GM12892 (cell line): ENCODE measurements at regions not wholly inside any gene's neighbourhood (a gene's known extent, or its start where the extent isn't known, plus 50 kb on each side); places are given as distances from the start of the nearest gene placed in this dataset.
"Not testable (repeated sequence)": the region's sequence is repeated elsewhere in the genome, so short reads cannot be mapped to it uniquely, and the experiment has no call there.

ENCODE experiments used
- DNase-seq: peaks from one replicate; pipeline ENCODE4 v3.0.0; 2011; ENCODE audit not compliant: insufficient read length
- FAIRE-seq: peaks from 2 replicates; lab custom pipeline; 2011; peaks lifted over from hg19 to GRCh38; lab: Jason Lieb, UNC
- POLR2A ChIP-seq: IDR thresholded peaks from 2 replicates; pipeline ENCODE4 v1.6.1; 2011; ENCODE audit warnings: low read depth, low read length, control low read depth
- POLR2AphosphoS5 ChIP-seq: IDR thresholded peaks from 2 replicates; pipeline ENCODE4 v1.6.1; 2011; ENCODE audit warnings: low read depth, low read length, control low read depth
- TAF1 ChIP-seq: IDR thresholded peaks from 2 replicates; pipeline ENCODE4 v1.6.1; 2011; ENCODE audit warnings: low read depth, mild to moderate bottlenecking, control low read depth, low read length, borderline replicate concordance

DNA sequence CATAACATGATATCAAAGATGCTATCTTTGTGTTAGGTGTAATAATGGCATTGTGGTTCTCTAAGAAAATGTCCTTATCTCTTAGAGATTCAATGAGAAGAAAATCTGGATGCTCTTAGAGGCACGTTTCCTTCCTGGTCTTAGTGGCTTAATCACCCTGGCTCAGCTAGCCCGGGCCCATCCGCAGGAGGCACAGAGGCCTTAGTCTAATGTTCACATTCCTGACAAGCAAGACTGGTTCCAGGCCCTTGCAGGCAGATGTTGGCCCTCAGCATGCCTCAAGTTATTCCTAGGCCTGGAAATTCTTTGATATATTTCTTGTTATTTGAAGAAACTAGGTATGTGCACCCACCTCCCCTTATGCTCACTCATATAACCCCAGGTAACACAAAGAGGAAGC, 357.6 kb downstream of the SFMBT2 start:
- TF ChIP-seq POLR2A (no peak), POLR2AphosphoS5 (no peak), TAF1 (no peak)

GRCh38 chr10:7050024-7050423, 360.8 kb downstream of the SFMBT2 start:
- DNase-seq, FAIRE-seq: not testable (repeated sequence)

More for the DNA sequence above, 357.6 kb downstream of the SFMBT2 start:
- FAIRE-seq (no peak), DNase-seq (no peak)

DNA sequence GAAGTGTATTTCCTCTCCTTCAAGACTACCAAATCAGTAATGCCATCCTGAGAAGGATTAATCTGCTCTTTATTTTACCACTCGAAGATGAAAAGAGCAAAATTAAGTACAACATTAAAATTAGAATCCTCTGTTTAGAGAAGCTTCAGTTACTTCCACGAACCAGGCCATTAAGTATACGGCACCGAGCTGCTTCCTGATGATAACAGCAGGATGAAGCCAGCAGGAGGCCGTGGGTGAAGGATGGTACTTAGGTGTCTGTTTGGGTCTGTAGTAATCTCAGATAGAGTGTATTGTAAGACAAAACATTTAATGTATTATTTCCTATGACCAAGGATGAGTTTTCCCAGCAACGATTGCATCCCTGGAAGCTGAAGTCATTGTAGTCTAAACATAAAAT, 362.8 kb downstream of the SFMBT2 start:
- DNase-seq (no peak), FAIRE-seq (no peak)
- TF ChIP-seq POLR2AphosphoS5 (no peak), POLR2A (no peak), TAF1 (no peak)

- FAIRE-seq (peak; percentile 42), DNase-seq (no peak)
- TF ChIP-seq TAF1, result no peak
- TF ChIP-seq POLR2AphosphoS5, result no peak
- TF ChIP-seq POLR2A, result no peak
Observed at GRCh38 chr10:7046615-7047014, 364.2 kb downstream of the SFMBT2 start.

GRCh38 chr10:7045891-7046599, 364.8 kb downstream of the SFMBT2 start:
- TF ChIP-seq TAF1 (no peak), POLR2A (no peak), POLR2AphosphoS5 (no peak)
- FAIRE-seq, result no peak
- no peak for DNase-seq

DNA sequence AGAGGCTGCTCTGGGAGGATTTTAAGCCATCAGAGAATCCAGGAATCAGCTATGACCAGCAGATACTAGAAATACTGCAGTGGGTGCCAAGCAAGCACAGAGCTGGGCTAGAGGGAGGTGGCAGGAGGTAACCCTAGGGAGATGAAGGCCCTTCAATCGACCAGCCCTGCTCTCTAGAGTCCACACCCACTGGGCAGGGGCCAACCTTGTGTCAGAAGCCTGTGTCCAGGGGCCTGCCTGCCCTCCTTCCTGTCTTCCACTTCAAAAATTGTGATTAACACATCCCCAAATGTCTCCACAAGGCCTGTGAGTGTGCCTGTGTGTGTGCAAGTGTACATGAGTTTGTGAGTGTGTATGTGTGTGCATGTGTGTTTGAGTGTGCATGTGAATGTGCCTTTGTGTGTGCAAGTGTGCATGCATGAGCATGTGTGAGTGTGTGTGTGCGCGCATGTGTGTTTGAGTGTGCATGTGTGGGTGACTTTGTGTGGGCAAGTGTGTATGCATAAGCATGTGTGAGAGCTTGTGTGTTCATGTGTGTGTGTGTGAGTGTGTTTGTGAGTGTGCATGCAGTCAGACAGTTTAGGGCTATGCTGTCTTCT, 367.7 kb downstream of the SFMBT2 start:
- TF ChIP-seq POLR2AphosphoS5, result no peak; the same call in 1 of the 2 replicates
- TF ChIP-seq POLR2A, result no peak
- no peak for TF ChIP-seq TAF1
- no peak for DNase-seq
- FAIRE-seq, result no peak

DNA sequence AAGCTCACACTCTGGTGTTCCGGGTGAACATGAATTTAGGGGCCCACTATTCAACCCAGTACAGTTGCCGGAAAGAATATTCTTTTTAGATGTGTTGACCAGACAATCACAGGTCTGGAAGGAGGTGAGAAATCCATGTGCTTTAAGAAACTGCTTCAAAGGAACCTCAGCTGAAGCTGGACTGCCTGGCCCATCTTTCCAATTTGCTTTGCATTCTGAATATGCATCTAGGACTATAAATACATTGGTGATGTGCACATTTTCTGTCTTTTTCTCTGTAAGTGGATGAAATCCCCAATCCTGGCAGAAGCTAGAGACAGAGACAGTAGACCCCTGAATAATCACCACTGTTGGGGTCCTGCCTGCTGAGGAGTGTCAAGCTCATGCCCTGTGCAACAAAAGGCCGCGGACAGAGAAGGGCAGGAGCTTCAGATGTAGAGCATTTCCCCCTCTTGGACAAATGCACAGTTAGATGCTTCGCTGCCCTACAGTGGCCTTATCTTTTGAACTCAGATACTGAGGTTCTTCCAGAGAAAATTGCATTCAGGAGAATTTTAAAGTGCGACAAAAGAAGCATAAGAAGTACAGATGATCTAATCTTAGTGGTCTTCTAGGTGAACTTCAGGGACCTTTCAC, 368.3 kb downstream of the SFMBT2 start:
- no peak for FAIRE-seq
- DNase-seq, result no peak
- TF ChIP-seq POLR2A (no peak), POLR2AphosphoS5 (no peak), TAF1 (no peak)

DNA sequence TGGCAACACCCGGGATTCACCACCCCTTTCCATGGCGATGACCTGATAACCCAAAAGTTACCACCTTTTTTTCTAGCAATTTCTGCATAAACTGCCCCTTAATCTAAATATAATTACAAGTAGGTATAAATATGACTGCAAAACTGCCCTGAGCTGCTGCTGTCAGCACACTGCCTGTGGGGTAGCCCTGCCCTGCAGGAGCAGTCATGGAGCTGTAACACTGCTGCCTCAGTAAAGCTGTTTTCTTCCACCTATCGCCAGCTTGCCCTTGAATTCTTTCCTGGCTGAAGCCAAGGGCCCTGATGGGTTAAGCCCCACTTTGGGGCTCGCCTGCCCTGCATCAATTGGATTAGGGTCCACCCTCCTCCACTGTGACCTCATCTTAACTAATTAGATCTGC, 368.8 kb downstream of the SFMBT2 start:
- FAIRE-seq (no peak), DNase-seq (no peak)
- TF ChIP-seq TAF1 (no peak), POLR2A (no peak), POLR2AphosphoS5 (no peak)

DNA sequence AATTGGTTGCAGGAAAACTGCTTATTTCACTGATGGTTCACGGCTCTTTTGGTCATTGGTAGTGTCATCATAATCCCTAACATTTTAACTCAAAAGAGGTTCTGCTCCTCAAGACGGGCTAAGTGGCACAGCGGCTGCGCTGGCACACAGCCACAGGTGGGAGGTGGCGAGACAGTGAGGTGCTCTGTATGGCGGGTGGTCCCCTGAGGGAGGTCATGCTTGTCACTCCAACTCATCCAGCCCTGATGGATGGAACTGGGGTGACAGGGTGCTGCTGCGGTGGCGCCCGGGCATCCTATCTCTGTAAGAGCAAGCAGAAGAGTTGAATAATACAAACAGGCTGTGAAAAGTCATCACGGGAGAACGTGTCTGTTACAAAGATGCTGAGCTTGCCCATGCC, 370.2 kb downstream of the SFMBT2 start:
- FAIRE-seq (no peak), DNase-seq (no peak)
- no peak for TF ChIP-seq POLR2AphosphoS5
- no peak for TF ChIP-seq TAF1
- TF ChIP-seq POLR2A, result no peak

DNA sequence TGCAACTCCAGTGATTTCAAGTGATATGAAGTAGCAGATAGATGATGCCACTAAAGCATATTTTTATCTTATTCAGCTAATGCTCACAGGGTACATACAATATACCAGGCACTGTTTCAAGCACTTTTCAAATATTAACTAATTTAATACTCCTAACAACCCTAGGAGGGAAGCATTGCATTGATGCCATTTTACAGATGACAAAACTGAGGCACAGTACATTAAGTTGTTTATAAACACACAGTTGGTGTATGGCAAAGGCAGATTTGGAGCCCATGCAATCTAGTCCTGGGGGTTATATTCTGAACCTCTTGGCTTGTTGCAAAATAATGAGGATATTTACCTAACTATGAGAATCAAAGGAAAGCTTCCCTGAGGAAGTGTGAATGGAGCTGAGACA, 371.0 kb downstream of the SFMBT2 start:
- FAIRE-seq, result no peak
- TF ChIP-seq POLR2A, result no peak
- TF ChIP-seq POLR2AphosphoS5, result no peak
- TF ChIP-seq TAF1, result no peak
- no peak for DNase-seq

DNA sequence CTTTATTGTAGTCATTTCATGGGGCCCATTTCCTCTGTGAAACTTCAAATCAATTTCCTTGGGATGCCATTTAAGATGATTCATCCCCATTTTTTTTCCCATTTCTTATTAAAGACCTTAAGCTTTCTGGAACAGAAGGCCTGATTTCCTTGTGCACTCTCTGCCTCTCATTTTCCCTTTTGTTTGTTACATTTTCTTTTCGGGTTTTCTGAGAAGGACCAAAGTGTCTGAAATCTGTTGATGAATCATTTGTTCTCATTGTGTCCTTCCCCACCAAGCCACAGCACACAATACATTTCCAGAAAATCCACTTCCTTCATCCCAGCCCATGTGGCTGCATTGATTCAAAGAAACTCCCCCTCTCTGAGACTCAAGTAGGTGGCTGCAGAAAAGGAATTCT, 372.4 kb downstream of the SFMBT2 start:
- TF ChIP-seq POLR2A, result no peak
- no peak for TF ChIP-seq POLR2AphosphoS5
- DNase-seq, result no peak
- no peak for FAIRE-seq

DNA sequence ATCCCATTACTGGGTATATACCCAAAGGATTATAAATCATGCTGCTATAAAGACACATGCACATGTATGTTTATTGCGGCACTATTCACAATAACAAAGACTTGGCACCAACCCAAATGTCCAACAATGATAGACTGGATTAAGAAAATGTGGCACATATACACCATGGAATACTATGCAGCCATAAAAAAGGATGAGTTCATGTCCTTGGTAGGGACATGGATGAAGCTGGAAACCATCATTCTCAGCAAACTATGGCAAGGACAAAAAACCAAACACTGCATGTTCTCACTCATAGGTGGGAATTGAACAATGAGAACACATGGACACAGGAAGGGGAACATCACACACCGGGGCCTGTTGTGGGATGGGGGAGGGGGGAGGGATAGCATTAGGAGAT, 373.4 kb downstream of the SFMBT2 start:
- not testable (repeated sequence) for DNase-seq, FAIRE-seq
